ENCODE measurements at regions not wholly inside any gene's neighbourhood (a gene's known extent, or its start where the extent isn't known, plus 50 kb on each side); places are given as distances from the start of the nearest gene placed in this dataset.

DNA sequence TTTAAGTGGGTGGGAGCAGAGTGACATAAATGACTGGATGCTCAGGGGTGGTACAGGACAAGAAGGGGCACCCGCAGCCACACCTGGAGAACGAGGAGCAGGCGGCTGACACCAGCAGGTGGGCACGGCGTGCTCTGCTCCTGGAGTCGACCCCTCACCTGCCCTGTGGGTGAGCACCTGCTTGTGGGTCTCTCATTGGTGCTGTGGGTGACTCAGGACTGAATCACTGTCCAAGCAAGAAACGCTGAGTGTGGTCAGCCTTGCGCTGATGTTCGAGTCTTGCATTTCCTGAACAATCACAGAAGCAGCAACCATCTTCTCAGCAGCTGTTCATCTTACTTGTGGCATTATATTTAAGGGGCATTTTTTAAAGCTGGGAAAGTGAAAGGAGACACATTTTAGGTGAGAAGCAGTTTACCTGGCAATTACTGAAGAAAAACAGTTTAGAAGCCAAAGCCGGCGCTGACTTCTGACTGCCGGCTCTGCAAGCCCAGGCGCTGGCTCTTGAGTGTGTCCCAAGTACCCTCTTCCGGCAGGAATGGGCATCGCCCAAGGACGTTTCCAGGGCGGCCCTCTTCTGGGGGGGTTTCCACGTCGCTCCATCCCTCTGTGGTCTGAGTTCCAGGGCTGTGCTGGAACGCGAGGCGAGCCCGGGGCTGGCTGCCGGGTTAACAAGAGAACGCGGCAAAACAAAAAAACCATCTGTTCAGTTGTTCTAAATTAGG is 145.2 kb upstream of the PFKP start:
- peaks cover 0 to 13% (median 0%) of the 10 kb centered on the region in 4 donors for H3K27me3 ChIP-seq (ENCODE audit: control insufficient read depth in 4 of 4, insufficient read depth in 4 of 4, low read length in 3 of 4)
- DNase-seq (ENCODE audit: low spot score): no peak
- H3K9me3 ChIP-seq (ENCODE audit: control insufficient read depth in 4 of 4, low read length in 3 of 4): no peaks in the 10 kb centered on the region
- H3K9ac ChIP-seq (ENCODE audit: low read depth in 1 of 2, low read length in 2 of 2): no peak overlapping the region
- H3K4me3 ChIP-seq (ENCODE audit: low read depth in 1 of 3, low read length in 3 of 3): no peak overlapping the region
- TF ChIP-seq TAF1 (conservative IDR thresholded peaks at IDR 0.05): no peak
- TF ChIP-seq, protein P1, sequence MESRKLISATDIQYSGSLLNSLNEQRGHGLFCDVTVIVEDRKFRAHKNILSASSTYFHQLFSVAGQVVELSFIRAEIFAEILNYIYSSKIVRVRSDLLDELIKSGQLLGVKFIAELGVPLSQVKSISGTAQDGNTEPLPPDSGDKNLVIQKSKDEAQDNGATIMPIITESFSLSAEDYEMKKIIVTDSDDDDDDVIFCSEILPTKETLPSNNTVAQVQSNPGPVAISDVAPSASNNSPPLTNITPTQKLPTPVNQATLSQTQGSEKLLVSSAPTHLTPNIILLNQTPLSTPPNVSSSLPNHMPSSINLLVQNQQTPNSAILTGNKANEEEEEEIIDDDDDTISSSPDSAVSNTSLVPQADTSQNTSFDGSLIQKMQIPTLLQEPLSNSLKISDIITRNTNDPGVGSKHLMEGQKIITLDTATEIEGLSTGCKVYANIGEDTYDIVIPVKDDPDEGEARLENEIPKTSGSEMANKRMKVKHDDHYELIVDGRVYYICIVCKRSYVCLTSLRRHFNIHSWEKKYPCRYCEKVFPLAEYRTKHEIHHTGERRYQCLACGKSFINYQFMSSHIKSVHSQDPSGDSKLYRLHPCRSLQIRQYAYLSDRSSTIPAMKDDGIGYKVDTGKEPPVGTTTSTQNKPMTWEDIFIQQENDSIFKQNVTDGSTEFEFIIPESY (IDR thresholded peaks at IDR 0.05): no peak
- TF ChIP-seq SP1 (IDR thresholded peaks at IDR 0.05): no peak
- TF ChIP-seq NR2F2 (IDR thresholded peaks at IDR 0.05): no peak
- TF ChIP-seq EGR1 (IDR thresholded peaks at IDR 0.05; ENCODE audit: low read depth in 2 of 2): no peak
- TF ChIP-seq, protein P2, sequence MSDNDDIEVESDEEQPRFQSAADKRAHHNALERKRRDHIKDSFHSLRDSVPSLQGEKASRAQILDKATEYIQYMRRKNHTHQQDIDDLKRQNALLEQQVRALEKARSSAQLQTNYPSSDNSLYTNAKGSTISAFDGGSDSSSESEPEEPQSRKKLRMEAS (IDR thresholded peaks at IDR 0.05): no peak
- TF ChIP-seq RXRA (IDR thresholded peaks at IDR 0.05): no peak
- TF ChIP-seq YY1 (IDR thresholded peaks at IDR 0.05): no peak
- no peak for TF ChIP-seq RAD21 (IDR thresholded peaks at IDR 0.05)
- TF ChIP-seq HNF4G (IDR thresholded peaks at IDR 0.05): no peak
- no peak for TF ChIP-seq HNF4A (conservative IDR thresholded peaks at IDR 0.05)
- no peak for TF ChIP-seq JUND (IDR thresholded peaks at IDR 0.05)
- no peak for TF ChIP-seq FOXA2 (IDR thresholded peaks at IDR 0.05)
- TF ChIP-seq, protein P3, sequence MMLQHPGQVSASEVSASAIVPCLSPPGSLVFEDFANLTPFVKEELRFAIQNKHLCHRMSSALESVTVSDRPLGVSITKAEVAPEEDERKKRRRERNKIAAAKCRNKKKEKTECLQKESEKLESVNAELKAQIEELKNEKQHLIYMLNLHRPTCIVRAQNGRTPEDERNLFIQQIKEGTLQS (IDR thresholded peaks at IDR 0.05): no peak
- TF ChIP-seq GABPA (IDR thresholded peaks at IDR 0.05 in 1 of 2, conservative IDR thresholded peaks at IDR 0.05 in 1 of 2): no peak
- TF ChIP-seq, protein P4, sequence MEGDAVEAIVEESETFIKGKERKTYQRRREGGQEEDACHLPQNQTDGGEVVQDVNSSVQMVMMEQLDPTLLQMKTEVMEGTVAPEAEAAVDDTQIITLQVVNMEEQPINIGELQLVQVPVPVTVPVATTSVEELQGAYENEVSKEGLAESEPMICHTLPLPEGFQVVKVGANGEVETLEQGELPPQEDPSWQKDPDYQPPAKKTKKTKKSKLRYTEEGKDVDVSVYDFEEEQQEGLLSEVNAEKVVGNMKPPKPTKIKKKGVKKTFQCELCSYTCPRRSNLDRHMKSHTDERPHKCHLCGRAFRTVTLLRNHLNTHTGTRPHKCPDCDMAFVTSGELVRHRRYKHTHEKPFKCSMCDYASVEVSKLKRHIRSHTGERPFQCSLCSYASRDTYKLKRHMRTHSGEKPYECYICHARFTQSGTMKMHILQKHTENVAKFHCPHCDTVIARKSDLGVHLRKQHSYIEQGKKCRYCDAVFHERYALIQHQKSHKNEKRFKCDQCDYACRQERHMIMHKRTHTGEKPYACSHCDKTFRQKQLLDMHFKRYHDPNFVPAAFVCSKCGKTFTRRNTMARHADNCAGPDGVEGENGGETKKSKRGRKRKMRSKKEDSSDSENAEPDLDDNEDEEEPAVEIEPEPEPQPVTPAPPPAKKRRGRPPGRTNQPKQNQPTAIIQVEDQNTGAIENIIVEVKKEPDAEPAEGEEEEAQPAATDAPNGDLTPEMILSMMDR (IDR thresholded peaks at IDR 0.05; ENCODE audit: low read depth, low read length, missing input control): no peak
- TF ChIP-seq, protein P5, sequence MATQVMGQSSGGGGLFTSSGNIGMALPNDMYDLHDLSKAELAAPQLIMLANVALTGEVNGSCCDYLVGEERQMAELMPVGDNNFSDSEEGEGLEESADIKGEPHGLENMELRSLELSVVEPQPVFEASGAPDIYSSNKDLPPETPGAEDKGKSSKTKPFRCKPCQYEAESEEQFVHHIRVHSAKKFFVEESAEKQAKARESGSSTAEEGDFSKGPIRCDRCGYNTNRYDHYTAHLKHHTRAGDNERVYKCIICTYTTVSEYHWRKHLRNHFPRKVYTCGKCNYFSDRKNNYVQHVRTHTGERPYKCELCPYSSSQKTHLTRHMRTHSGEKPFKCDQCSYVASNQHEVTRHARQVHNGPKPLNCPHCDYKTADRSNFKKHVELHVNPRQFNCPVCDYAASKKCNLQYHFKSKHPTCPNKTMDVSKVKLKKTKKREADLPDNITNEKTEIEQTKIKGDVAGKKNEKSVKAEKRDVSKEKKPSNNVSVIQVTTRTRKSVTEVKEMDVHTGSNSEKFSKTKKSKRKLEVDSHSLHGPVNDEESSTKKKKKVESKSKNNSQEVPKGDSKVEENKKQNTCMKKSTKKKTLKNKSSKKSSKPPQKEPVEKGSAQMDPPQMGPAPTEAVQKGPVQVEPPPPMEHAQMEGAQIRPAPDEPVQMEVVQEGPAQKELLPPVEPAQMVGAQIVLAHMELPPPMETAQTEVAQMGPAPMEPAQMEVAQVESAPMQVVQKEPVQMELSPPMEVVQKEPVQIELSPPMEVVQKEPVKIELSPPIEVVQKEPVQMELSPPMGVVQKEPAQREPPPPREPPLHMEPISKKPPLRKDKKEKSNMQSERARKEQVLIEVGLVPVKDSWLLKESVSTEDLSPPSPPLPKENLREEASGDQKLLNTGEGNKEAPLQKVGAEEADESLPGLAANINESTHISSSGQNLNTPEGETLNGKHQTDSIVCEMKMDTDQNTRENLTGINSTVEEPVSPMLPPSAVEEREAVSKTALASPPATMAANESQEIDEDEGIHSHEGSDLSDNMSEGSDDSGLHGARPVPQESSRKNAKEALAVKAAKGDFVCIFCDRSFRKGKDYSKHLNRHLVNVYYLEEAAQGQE (IDR thresholded peaks at IDR 0.05): no peak
- TF ChIP-seq FOXA1 (IDR thresholded peaks at IDR 0.05): no peak
- no peaks in the 10 kb centered on the region for H3K36me3 ChIP-seq (ENCODE audit: control insufficient read depth in 4 of 4, insufficient read depth in 3 of 4, low read depth in 1 of 4, low read length in 3 of 4)
- 83% methylated on average over 26 of the region's 26 CpGs for WGBS
- no peaks in the 10 kb centered on the region for H3K4me1 ChIP-seq (ENCODE audit: control insufficient read depth in 4 of 4, insufficient read depth in 4 of 4, low read length in 3 of 4)
- H3K27ac ChIP-seq (ENCODE audit: low read depth in 1 of 2, low read length in 2 of 2): no peak overlapping the region
